ENCODE measurements at regions not wholly inside any gene's neighbourhood (a gene's known extent, or its start where the extent isn't known, plus 50 kb on each side); places are given as distances from the start of the nearest gene placed in this dataset.

GRCh38 chr15:70531576-70531975 lies 231.8 kb downstream of the UACA start:
- TF ChIP-seq, protein P1, sequence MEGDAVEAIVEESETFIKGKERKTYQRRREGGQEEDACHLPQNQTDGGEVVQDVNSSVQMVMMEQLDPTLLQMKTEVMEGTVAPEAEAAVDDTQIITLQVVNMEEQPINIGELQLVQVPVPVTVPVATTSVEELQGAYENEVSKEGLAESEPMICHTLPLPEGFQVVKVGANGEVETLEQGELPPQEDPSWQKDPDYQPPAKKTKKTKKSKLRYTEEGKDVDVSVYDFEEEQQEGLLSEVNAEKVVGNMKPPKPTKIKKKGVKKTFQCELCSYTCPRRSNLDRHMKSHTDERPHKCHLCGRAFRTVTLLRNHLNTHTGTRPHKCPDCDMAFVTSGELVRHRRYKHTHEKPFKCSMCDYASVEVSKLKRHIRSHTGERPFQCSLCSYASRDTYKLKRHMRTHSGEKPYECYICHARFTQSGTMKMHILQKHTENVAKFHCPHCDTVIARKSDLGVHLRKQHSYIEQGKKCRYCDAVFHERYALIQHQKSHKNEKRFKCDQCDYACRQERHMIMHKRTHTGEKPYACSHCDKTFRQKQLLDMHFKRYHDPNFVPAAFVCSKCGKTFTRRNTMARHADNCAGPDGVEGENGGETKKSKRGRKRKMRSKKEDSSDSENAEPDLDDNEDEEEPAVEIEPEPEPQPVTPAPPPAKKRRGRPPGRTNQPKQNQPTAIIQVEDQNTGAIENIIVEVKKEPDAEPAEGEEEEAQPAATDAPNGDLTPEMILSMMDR (IDR thresholded peaks at IDR 0.05): no peak
- no peak for TF ChIP-seq POLR2AphosphoS5 (IDR thresholded peaks at IDR 0.05; ENCODE audit: insufficient read depth in 1 of 2, low read depth in 1 of 2)
